GM18505 (cell line): ENCODE measurements at regions not wholly inside any gene's neighbourhood (a gene's known extent, or its start where the extent isn't known, plus 50 kb on each side); places are given as distances from the start of the nearest gene placed in this dataset.
"Not testable (repeated sequence)": the region's sequence is repeated elsewhere in the genome, so short reads cannot be mapped to it uniquely, and the experiment has no call there.

Experiments
- ATAC-seq: cut with Tn5 transposase; IDR thresholded peaks from one replicate; pipeline ENCODE4 v1.9.1; 2021; ENCODE audit not compliant: unreplicated experiment
- POLR2A ChIP-seq: IDR thresholded peaks from 4 replicates; pipeline ENCODE4 v1.6.1; 2011; ENCODE audit warnings: borderline replicate concordance; ENCODE audit not compliant: insufficient read depth, insufficient read length; ENCODE audit errors: extremely low read depth

DNA sequence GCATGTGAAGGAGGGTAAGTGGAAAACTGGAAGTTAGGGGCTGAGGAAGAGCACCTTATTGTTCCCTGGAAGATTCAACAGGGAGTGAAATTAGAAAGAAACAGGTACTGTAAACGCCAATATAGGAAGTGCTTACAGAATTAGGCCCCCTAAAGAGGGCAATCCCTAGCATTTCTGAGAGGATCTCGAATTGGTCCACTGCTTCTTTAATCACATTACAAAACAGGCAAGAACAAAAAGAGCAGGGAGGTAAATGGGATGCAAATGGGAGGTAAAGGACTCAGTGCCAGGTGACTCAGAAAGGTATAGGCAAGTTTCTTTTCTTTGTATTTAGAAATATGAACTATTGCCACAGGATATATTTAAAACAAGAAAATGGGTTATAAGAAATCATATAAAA lies 116.4 kb upstream of the FANCL start:
- no peak for ATAC-seq
- TF ChIP-seq POLR2A = no peak

DNA sequence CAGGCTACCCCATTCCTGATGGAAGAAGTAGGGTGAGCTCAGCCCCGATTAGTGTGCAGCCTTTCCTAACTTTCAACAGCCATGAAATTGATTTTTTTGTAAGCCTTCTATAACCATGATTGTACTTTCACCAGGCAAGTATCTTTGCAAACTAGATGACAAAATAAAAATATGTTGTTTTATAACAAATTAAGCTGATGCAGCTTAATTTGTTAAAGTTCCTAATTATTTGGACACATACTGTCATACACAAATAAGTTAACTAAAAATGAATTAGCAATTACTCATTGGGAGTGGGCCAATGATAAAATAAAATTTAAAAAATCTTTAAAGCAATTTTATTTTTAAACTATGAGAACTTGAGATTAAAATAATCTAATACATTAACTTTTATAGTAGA lies 113.1 kb upstream of the FANCL start:
- TF ChIP-seq POLR2A = no peak
- no peak for ATAC-seq

DNA sequence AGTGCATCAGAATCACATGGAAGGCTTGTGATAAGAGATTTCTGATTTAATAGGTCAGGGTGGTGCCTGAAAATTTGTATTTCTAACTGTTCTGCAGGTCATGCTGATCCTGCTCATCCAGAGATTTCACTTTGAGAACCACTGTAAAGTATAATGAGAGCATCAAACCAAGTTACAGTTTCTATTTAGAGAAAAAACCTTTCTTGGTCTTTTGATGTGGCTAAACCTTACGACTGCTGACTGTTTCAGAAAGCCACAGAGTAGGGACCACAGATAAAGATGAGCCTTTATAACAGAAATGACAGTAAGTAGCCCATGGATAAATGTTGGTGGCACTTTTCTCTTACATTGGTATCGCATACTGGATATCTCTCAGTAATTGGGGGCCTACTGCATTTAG lies 109.4 kb upstream of the FANCL start:
- no peak for TF ChIP-seq POLR2A
- peak; percentile 93 for ATAC-seq

DNA sequence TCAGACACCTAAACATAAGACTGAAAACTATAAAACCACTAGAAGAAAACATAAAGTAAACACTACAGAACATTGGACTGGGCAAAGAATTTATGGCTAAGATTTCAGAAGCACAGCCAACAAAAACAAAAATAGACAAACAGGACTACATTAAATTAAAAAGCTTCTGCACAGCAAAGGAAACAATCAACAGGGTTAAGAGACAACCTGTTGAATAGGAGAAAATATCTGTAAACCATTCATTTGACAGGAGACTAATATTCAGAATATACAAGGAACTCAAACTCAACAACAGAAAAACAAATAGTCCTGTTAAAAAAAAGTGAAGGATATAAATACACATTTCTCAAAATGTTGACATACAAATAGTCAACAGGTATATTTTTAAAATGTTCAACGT lies 106.7 kb upstream of the FANCL start:
- ATAC-seq = no peak
- TF ChIP-seq POLR2A = no peak

DNA sequence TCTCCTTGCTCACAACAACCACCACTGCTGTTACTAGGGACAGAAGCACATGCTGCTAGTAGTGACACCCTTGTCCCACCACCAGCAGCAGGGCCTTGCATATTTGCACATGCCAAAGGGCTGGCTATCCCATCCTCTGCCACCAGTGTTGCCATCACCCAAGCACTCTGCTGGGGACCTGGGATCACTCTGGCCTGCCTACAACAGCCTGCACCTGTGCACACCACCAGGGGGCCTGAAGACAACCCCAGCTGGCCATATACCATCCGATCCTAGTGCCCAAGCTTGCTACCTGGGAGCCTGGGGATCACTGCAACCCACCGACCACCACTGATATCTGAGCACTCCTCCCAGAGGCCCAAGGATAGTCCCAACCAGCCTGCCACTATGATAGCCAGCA lies 99.9 kb upstream of the FANCL start:
- ATAC-seq = no peak
- TF ChIP-seq POLR2A = no peak

DNA sequence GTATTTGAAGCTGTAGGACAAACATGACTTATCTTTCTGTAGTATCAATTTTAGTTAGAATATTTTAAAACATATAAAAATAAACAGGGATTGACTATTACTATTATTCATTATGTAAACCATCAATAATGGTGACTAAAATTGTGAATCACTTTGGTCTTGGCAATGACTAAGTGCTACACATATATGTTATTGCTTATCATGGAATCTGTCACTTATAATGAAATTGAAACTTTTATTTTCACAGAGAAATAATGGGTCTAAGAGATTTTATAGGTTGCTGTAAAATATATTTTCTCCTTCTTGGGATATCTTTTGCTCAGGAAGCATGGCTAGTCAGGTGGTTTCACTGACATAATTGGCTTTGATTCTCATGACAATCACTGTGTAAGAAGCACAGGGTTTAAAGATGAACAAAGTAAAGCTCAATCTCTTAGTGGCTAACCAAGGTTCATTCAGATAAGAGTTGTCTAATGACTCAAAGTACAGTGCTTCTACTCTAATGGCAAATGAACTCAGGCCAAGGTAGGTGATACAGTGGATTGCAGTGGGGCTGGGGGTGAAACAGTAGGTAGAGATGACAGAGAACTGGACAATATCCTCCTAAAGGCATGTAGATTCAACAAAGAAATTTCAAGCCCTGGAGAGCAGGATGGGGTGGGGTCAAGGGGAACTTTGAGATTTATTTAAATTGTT lies 98.6 kb upstream of the FANCL start:
- ATAC-seq = no peak
- no peak for TF ChIP-seq POLR2A

DNA sequence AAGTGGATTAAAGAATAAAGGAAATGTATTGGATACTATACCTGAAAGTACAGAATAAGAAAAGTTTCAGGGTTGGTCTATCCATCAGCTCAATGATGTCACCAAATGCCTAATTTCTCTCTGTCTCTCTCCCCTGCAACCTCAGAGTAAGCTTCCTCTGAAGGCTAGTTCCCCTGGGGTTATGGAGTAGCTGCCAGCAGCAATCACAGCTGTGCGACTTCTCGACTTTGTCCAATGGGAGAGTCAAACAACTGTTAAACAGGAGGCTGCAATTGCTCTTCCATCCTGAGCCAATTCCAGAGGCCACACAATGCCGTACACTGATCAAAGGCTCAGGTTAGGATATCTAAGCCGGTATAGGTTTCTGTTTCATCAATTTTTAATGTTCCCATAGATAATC lies 95.3 kb upstream of the FANCL start:
- ATAC-seq = no peak
- TF ChIP-seq POLR2A = no peak

DNA sequence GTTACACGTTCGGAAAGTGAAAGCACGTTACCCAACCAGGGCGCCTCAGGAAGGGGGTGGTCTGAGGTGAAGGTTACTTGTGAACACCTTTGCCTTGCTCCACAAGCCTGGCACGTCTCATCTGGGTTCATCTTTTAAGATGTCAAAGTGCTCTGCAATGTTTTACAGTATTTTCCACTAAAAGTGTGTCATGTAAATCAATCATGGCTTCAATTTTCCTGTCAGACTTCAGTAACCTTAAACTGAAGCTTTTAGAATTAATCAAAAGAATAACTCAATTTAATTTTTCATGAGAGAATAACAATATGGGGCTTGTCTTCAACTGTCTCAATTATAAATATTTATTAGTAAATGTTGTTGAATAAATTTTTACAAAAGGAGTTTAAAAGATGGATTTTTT lies 93.3 kb upstream of the FANCL start:
- TF ChIP-seq POLR2A = no peak
- no peak for ATAC-seq

DNA sequence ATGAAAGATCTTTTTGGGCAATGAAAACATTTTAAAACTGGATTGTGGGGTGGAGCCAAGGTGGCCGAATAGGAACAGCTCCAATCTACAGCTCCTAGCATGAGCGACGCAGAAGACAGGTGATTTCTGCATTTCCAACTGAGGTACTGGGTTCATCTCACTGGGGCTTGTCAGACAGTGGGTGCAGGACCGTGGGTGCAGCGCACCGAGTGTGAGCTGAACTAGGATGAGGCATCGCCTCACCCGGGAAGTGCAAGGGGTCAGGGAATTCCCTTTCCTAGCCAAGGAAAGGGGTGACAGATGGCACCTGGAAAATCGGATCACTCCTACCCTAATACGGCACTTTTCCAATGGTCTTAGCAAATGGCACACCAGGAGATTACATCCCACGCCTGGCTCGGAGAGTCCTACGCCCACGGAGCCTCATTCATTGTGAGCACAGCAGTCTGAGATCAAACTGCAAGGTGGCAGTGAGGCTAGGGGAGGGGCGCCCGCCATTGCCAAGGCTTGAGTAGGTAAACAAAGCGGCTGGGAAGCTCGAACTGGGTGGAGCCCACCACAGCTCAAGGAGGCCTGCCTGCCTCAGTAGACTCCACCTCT lies 84.3 kb upstream of the FANCL start:
- not testable (repeated sequence) for ATAC-seq

DNA sequence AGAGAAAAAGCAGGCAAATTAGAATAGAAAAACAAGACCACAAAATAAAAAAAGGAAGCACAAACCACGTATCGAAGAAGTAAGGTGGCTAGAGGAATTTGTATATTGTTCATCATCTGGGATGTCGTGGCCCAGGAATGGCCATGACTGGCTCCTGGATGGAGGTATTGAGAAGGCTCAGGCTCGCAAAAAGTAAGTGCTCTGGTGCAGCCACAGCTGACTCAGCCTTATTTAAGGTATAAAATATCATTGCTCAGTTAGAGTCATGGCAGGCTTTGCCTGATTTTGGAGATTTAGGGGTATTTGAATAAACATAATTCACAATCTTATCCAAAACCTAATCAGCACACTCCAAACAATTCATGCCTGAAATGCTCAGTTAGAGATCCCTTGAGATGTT lies 78.4 kb upstream of the FANCL start:
- no peak for ATAC-seq
- no peak for TF ChIP-seq POLR2A

DNA sequence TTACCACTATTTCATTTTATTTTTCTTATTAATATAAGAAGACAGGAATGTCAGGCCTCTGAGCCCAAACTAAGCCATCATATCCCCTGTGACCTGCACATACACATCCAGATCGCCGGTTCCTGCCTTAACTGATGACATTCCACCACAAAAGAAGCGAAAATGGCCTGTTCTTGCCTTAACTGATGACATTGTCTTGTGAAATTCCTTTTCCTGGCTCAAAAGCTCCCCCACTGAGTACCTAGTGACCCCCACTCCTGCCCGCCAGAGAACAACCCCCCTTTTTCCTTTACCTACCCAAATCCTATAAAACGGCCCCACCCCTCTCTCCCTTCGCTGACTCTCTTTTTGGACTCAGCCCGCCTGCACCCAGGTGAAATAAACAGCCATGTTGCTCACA lies 77.8 kb upstream of the FANCL start:
- ATAC-seq = not testable (repeated sequence)

DNA sequence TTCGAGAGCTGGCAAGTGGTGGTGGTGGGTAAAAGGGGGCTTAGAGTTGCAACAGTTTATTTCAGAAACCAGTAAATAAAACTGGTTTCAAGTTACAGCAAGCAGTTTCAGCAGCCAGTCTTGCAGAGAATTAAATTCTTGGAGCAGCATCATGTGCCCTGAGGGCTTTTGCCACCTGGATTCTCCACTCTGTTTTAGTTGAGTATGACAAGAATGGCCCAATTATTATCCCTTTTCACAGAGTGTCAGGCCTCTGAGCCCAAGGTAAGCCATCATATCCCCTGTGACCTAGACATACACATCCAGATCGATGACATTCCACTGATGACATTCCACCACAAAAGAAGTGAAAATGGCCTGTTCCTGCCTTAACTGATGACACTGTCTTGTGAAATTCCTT lies 72.8 kb upstream of the FANCL start:
- ATAC-seq = no peak
- TF ChIP-seq POLR2A = no peak

DNA sequence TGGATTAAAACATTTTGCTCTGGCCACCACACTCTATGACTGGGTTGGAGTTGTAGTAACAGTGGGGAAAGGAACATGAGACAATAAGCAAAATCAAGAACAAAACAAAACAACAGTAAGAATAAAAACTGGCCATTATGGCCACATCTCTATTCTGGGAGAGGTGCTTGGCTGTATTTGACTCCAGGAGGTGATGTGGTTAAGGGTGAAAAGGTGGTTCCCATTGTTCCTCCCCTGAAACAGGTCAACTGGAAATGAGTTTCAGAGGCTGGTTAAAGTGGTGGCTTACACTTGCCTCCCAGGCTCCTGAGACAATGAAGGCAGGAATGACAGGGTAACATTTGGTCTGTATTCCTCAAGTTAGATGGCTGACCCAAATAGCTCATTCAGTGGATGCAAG lies 67.3 kb upstream of the FANCL start:
- no peak for TF ChIP-seq POLR2A
- ATAC-seq = no peak

DNA sequence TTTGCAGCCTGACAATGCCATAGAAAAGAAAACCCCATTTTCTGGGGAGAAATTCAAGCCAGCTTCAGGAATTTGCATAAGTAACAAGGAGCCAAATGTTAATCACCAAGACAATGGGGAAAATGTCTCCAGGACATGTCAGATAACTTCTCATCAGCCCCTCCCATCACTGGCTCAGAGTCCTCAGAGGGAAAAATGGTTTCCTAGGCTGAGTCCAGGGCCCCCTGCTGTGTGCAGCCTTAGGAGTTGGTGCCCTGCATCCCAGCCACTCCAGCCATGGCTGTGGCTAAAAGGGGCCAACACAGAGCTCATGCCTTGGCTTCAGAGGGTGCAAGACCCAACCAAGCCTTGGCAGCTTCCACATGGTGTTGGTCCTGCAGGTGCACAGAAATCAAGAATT lies 63.7 kb upstream of the FANCL start:
- TF ChIP-seq POLR2A = no peak
- ATAC-seq = no peak

DNA sequence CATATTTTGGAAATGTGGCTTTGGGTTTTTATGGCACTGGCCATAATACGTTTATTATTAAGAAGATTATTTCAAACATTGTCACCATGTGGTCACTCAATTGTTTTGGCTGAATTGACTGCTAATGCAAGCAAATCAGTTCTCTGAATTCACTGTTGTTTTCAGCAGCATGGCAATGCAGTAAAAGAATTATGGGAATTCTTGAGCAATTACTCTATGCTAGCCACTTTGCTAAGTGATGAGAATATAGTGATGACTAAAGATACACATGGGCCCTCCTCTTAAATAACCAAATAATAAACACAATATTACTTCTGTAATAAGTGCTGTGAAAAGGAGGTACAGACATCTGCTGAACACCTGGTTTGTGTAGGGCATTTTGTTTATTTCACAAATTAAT lies 58.0 kb upstream of the FANCL start:
- no peak for ATAC-seq
- TF ChIP-seq POLR2A = no peak
